ENCODE measurements at regions not wholly inside any gene's neighbourhood (a gene's known extent, or its start where the extent isn't known, plus 50 kb on each side); places are given as distances from the start of the nearest gene placed in this dataset.

GRCh38 chr5:9972059-9972458, 277.6 kb downstream of the ATPSCKMT start:
- Mint-ChIP-seq H3K36me3 (no peaks in the 10 kb centered on the region), H3K27ac (no peak overlapping the region), H3K4me1 (no peaks in the 10 kb centered on the region), H3K9me3 (peaks cover 9 to 18% of the 10 kb centered on the region in 2 donors), H3K27me3 (no peaks in the 10 kb centered on the region), H3K4me3 (no peak overlapping the region)
- ATAC-seq (replicated peaks) = no peak
- DNase-seq = no peak

- no peak overlapping the region for H3K4me3 Mint-ChIP-seq
- H3K9me3 Mint-ChIP-seq = peaks cover 9 to 18% of the 10 kb centered on the region in 2 donors
- no peak overlapping the region for H3K27ac Mint-ChIP-seq
- no peak for ATAC-seq (replicated peaks)
- no peak for DNase-seq
- no peaks in the 10 kb centered on the region for H3K36me3 Mint-ChIP-seq
- no peaks in the 10 kb centered on the region for H3K4me1 Mint-ChIP-seq
- no peaks in the 10 kb centered on the region for H3K27me3 Mint-ChIP-seq
Observed at GRCh38 chr5:9971301-9971700, 278.4 kb downstream of the ATPSCKMT start.

GRCh38 chr5:9958914-9959313, 290.8 kb downstream of the ATPSCKMT start:
- Mint-ChIP-seq H3K4me1 (no peaks in the 10 kb centered on the region), H3K9me3 (peaks cover 0 to 3% of the 10 kb centered on the region in 2 donors), H3K27me3 (no peaks in the 10 kb centered on the region), H3K4me3 (no peak overlapping the region), H3K27ac (no peak overlapping the region), H3K36me3 (no peaks in the 10 kb centered on the region)
- no peak for ATAC-seq (replicated peaks)
- no peak for DNase-seq

- DNase-seq (no peak), ATAC-seq (replicated peaks) (no peak)
- Mint-ChIP-seq H3K27me3 (no peaks in the 10 kb centered on the region), H3K4me1 (no peaks in the 10 kb centered on the region), H3K9me3 (peaks cover 0 to 3% of the 10 kb centered on the region in 2 donors), H3K4me3 (no peak overlapping the region), H3K27ac (no peak overlapping the region), H3K36me3 (no peaks in the 10 kb centered on the region)
Observed at GRCh38 chr5:9957214-9957613, 292.5 kb downstream of the ATPSCKMT start.

- Mint-ChIP-seq H3K4me3 (no peak overlapping the region), H3K4me1 (no peaks in the 10 kb centered on the region), H3K9me3 (peaks cover 0 to 3% of the 10 kb centered on the region in 2 donors), H3K27ac (no peak overlapping the region), H3K27me3 (no peaks in the 10 kb centered on the region), H3K36me3 (no peaks in the 10 kb centered on the region)
- ATAC-seq (replicated peaks) = no peak
- DNase-seq = no peak
Observed at GRCh38 chr5:9956725-9957124, 293.0 kb downstream of the ATPSCKMT start.

- ATAC-seq (replicated peaks) (no peak), DNase-seq (no peak)
- Mint-ChIP-seq H3K36me3 (no peaks in the 10 kb centered on the region), H3K4me1 (no peaks in the 10 kb centered on the region), H3K27me3 (no peaks in the 10 kb centered on the region), H3K9me3 (peaks cover 0 to 3% of the 10 kb centered on the region in 2 donors), H3K4me3 (no peak overlapping the region), H3K27ac (no peak overlapping the region)
Observed at GRCh38 chr5:9955586-9955985, 294.1 kb downstream of the ATPSCKMT start.

GRCh38 chr5:9954869-9955268, 294.8 kb downstream of the ATPSCKMT start:
- no peak for DNase-seq
- Mint-ChIP-seq H3K36me3 (no peaks in the 10 kb centered on the region), H3K27me3 (no peaks in the 10 kb centered on the region), H3K4me1 (no peaks in the 10 kb centered on the region), H3K27ac (no peak overlapping the region), H3K4me3 (no peak overlapping the region), H3K9me3 (peaks cover 0 to under 1% of the 10 kb centered on the region in 2 donors)
- ATAC-seq (replicated peaks) = no peak

GRCh38 chr5:9953691-9954090, 296.0 kb downstream of the ATPSCKMT start:
- H3K27ac Mint-ChIP-seq = no peak overlapping the region
- H3K4me3 Mint-ChIP-seq = no peak overlapping the region
- H3K36me3 Mint-ChIP-seq = no peaks in the 10 kb centered on the region
- ATAC-seq (replicated peaks) (no peak), DNase-seq (no peak)
- H3K9me3 Mint-ChIP-seq = no peaks in the 10 kb centered on the region
- no peaks in the 10 kb centered on the region for H3K4me1 Mint-ChIP-seq
- no peaks in the 10 kb centered on the region for H3K27me3 Mint-ChIP-seq

- DNase-seq = no peak
- no peaks in the 10 kb centered on the region for H3K36me3 Mint-ChIP-seq
- ATAC-seq (replicated peaks) = no peak
- H3K27ac Mint-ChIP-seq = no peak overlapping the region
- no peaks in the 10 kb centered on the region for H3K4me1 Mint-ChIP-seq
- H3K9me3 Mint-ChIP-seq = no peaks in the 10 kb centered on the region
- H3K27me3 Mint-ChIP-seq = no peaks in the 10 kb centered on the region
- no peak overlapping the region for H3K4me3 Mint-ChIP-seq
Observed at GRCh38 chr5:9951865-9952516, 297.7 kb downstream of the ATPSCKMT start.

- DNase-seq (no peak), ATAC-seq (replicated peaks) (no peak)
- Mint-ChIP-seq H3K27ac (no peak overlapping the region), H3K4me3 (no peak overlapping the region), H3K36me3 (no peaks in the 10 kb centered on the region), H3K27me3 (peaks cover 0 to 4% of the 10 kb centered on the region in 2 donors), H3K4me1 (peaks cover 0 to 4% of the 10 kb centered on the region in 2 donors), H3K9me3 (no peaks in the 10 kb centered on the region)
Observed at GRCh38 chr5:9947944-9948343, 301.7 kb downstream of the ATPSCKMT start.

GRCh38 chr5:9947225-9947714, 302.4 kb downstream of the ATPSCKMT start:
- Mint-ChIP-seq H3K36me3 (no peaks in the 10 kb centered on the region), H3K9me3 (no peaks in the 10 kb centered on the region), H3K27me3 (peaks cover 0 to 4% of the 10 kb centered on the region in 2 donors), H3K4me1 (peaks cover 0 to 4% of the 10 kb centered on the region in 2 donors), H3K4me3 (no peak overlapping the region), H3K27ac (no peak overlapping the region)
- ATAC-seq (replicated peaks) (peak; percentile 45 to 56), DNase-seq (no peak)

GRCh38 chr5:9932770-9933169, 302.6 kb upstream of the TAS2R1 start:
- no peak overlapping the region for H3K27ac Mint-ChIP-seq
- H3K36me3 Mint-ChIP-seq = no peaks in the 10 kb centered on the region
- peaks cover 15 to 16% of the 10 kb centered on the region in 2 donors for H3K9me3 Mint-ChIP-seq
- no peak overlapping the region for H3K4me3 Mint-ChIP-seq
- H3K27me3 Mint-ChIP-seq = no peaks in the 10 kb centered on the region
- no peaks in the 10 kb centered on the region for H3K4me1 Mint-ChIP-seq
- DNase-seq (no peak), ATAC-seq (replicated peaks) (no peak)

- Mint-ChIP-seq H3K4me1 (no peaks in the 10 kb centered on the region), H3K4me3 (no peak overlapping the region), H3K27me3 (no peaks in the 10 kb centered on the region), H3K27ac (no peak overlapping the region), H3K9me3 (peaks cover 14 to 19% of the 10 kb centered on the region in 2 donors), H3K36me3 (no peaks in the 10 kb centered on the region)
- no peak for ATAC-seq (replicated peaks)
- no peak for DNase-seq
Observed at GRCh38 chr5:9930156-9930555, 300.0 kb upstream of the TAS2R1 start.

GRCh38 chr5:9928326-9928725, 298.2 kb upstream of the TAS2R1 start:
- Mint-ChIP-seq H3K27me3 (no peaks in the 10 kb centered on the region), H3K27ac (no peak overlapping the region), H3K9me3 (peaks cover 11 to 21% of the 10 kb centered on the region in 2 donors), H3K4me3 (no peak overlapping the region), H3K4me1 (no peaks in the 10 kb centered on the region), H3K36me3 (peaks cover 3 to 4% of the 10 kb centered on the region in 2 donors)
- ATAC-seq (replicated peaks) (no peak), DNase-seq (no peak)

GRCh38 chr5:9927521-9927997, 297.4 kb upstream of the TAS2R1 start:
- H3K27ac Mint-ChIP-seq = no peak overlapping the region
- ATAC-seq (replicated peaks) = no peak
- peaks cover 3 to 4% of the 10 kb centered on the region in 2 donors for H3K36me3 Mint-ChIP-seq
- peaks cover 11 to 18% of the 10 kb centered on the region in 2 donors for H3K9me3 Mint-ChIP-seq
- no peak for DNase-seq
- H3K27me3 Mint-ChIP-seq = no peaks in the 10 kb centered on the region
- no peak overlapping the region for H3K4me3 Mint-ChIP-seq
- no peaks in the 10 kb centered on the region for H3K4me1 Mint-ChIP-seq

All from stimulated activated naive B cell treated with anti-CD40 and anti-IgM and Interleukin-4, amounts not matched to agents 10 μg/mL and 1 μg/mL and 100 μg/mL, for 72 hours (primary cell).